CD4-positive, alpha-beta memory T cell (primary cell): ENCODE measurements at regions not wholly inside any gene's neighbourhood (a gene's known extent, or its start where the extent isn't known, plus 50 kb on each side); places are given as distances from the start of the nearest gene placed in this dataset.

ENCODE experiments used
- CTCF ChIA-PET: fragments of 350-600 bp; sonication (Branson Sonifier 250); formaldehyde crosslinking; loops from one replicate; lab custom pipeline; 2021; ENCODE audit warnings: inconsistent platforms; ENCODE audit not compliant: partially characterized antibody; lab: Charles Lee
- POLR2A ChIA-PET: fragments of 350-600 bp; sonication (Branson Sonifier 250); formaldehyde crosslinking; loops from one replicate; lab custom pipeline; 2021; ENCODE audit not compliant: partially characterized antibody; lab: Charles Lee
- DNase-seq, 5 donors: peaks; one replicate each; pipeline versions ENCODE4 v3.0.0 to v3.0.0-alpha.2; 2020 to 2022; ENCODE audit warnings: mixed read lengths in 1 of 5
- H3K27ac ChIP-seq: one replicate; pipeline ENCODE4 v1.7.0; 2013; ENCODE audit warnings: low read depth, low read length
- H3K27me3 ChIP-seq: 2 replicates; pipeline ENCODE4 v1.7.0; 2013; ENCODE audit warnings: mild to moderate bottlenecking, low read length, moderate library complexity; ENCODE audit not compliant: insufficient read depth
- H3K36me3 ChIP-seq: 2 replicates; pipeline ENCODE4 v1.7.0; 2013; ENCODE audit warnings: mild to moderate bottlenecking, low read length, moderate library complexity; ENCODE audit not compliant: insufficient read depth
- H3K4me1 ChIP-seq: 2 replicates; pipeline ENCODE4 v1.7.0; 2013; ENCODE audit warnings: mild to moderate bottlenecking, low read length, moderate library complexity; ENCODE audit not compliant: insufficient read depth
- H3K4me3 ChIP-seq, 2 donors: one replicate each; pipeline ENCODE4 v1.7.0; 2013; ENCODE audit warnings: low read length in 2 of 2, mild to moderate bottlenecking in 1 of 2
- H3K9me3 ChIP-seq, 2 donors: one replicate each; pipeline ENCODE4 v1.7.0; 2013; ENCODE audit warnings: low read length in 2 of 2, control low read depth in 1 of 2; ENCODE audit not compliant: control insufficient read depth in 1 of 2
- H3K27ac Mint-ChIP-seq, 7 donors: one replicate each; pipeline ENCODE4 v1.8.0; 2020 to 2021; ENCODE audit warnings: mixed read lengths in 7 of 7, mild to moderate bottlenecking in 6 of 7, inconsistent platforms in 3 of 7, moderate library complexity in 3 of 7
- H3K27me3 Mint-ChIP-seq, 2 donors: one replicate each; pipeline ENCODE4 v1.8.0; 2020 to 2021; ENCODE audit warnings: mixed read lengths in 2 of 2
- H3K36me3 Mint-ChIP-seq, 2 donors: one replicate each; pipeline ENCODE4 v1.8.0; 2020 to 2021; ENCODE audit warnings: mixed read lengths in 2 of 2, inconsistent platforms in 1 of 2, mild to moderate bottlenecking in 1 of 2
- H3K4me1 Mint-ChIP-seq, 4 donors: one replicate each; pipeline ENCODE4 v1.8.0; 2020 to 2021; ENCODE audit warnings: mixed read lengths in 4 of 4, mild to moderate bottlenecking in 1 of 4
- H3K4me3 Mint-ChIP-seq, 8 donors: one replicate each; pipeline ENCODE4 v1.8.0; 2020 to 2021; ENCODE audit warnings: mixed read lengths in 8 of 8, mild to moderate bottlenecking in 7 of 8, moderate library complexity in 6 of 8, inconsistent platforms in 3 of 8
- H3K9me3 Mint-ChIP-seq, 8 donors: one replicate each; pipeline ENCODE4 v1.8.0; 2020 to 2021; ENCODE audit warnings: mixed read lengths in 8 of 8, mild to moderate bottlenecking in 5 of 8, inconsistent platforms in 3 of 8, moderate library complexity in 1 of 8
- intact Hi-C: fragments of 100-400 bp; cut with micrococcal nuclease; formaldehyde crosslinking; loops from one replicate; pipeline ENCODE4 v1.15.1; 2023

DNA sequence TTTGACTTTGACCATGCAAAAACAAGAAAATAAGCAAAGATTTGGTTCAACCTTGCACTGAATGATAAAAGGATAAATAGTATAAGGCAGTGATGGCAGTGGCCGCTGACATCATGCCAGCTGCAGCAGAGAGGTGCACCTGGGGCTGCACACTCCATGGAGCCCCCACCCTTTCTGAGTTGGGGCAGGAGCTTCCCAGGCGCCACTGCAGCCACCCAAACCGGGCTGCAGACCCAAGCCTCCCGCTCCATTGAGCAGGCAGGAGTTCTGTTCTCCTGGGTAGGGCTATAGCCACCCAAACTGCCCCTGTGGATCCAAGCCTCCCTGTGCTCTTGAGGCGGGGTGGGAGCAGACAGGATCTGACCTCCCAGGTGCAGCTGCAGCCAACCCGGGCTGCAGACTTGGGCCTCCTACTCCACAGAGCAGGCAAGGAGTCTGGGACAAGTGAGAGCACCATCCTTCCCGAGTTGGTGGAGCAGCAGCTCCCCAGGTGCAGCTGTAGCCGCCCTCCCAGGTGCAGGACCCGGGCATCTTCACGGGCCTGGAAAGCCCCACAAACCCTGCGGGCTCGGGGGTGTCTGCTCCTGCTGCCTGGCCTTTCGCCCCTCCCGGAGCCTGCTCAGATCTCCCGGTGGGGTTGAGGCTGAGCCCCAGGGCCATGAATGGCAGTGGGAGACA lies 537.9 kb downstream of the TENT5A start:
- no peaks in the 10 kb centered on the region for H3K27me3 Mint-ChIP-seq
- DNase-seq: no peak
- ChIA-PET CTCF (no interaction called here), POLR2A (no interaction called here)
- intact Hi-C loops: no loop called here
- H3K36me3 ChIP-seq: no peaks in the 10 kb centered on the region
- H3K27ac Mint-ChIP-seq: no peak overlapping the region
- H3K36me3 Mint-ChIP-seq: no peaks in the 10 kb centered on the region
- H3K4me1 Mint-ChIP-seq: no peaks in the 10 kb centered on the region
- no peak overlapping the region for H3K27ac ChIP-seq
- H3K9me3 ChIP-seq: no peaks in the 10 kb centered on the region
- no peak overlapping the region for H3K4me3 ChIP-seq
- H3K4me1 ChIP-seq: no peaks in the 10 kb centered on the region
- H3K27me3 ChIP-seq: no peaks in the 10 kb centered on the region
- no peak overlapping the region for H3K4me3 Mint-ChIP-seq
- peaks cover 0 to 21% (median 11%) of the 10 kb centered on the region in 8 donors for H3K9me3 Mint-ChIP-seq

DNA sequence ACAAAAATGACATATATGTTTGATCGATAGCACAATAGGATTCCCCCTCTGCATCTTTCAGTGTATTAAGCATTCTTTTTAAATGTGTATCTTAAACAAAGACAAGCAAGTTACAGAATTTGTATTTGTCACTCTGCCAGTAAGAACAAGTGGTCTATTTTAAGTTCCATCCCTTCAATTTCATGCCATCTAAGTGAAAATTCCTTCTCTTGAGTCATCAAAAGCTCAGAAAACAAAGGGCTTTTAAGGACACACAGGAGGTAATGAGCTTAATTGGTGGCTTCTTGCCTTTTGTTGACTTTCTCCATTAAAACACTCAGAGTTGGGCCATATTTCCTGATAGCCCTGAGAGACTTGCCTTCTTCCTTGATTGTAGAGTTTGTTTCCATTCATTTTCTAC lies 547.8 kb downstream of the TENT5A start:
- ChIA-PET CTCF (no interaction called here), POLR2A (no interaction called here)
- Mint-ChIP-seq H3K36me3 (no peaks in the 10 kb centered on the region), H3K4me1 (no peaks in the 10 kb centered on the region), H3K27me3 (no peaks in the 10 kb centered on the region), H3K27ac (no peak overlapping the region), H3K4me3 (no peak overlapping the region), H3K9me3 (peaks cover 0 to 6% (median 3%) of the 10 kb centered on the region in 8 donors)
- H3K36me3 ChIP-seq: no peaks in the 10 kb centered on the region
- H3K9me3 ChIP-seq: no peaks in the 10 kb centered on the region
- DNase-seq: no peak
- no peak overlapping the region for H3K4me3 ChIP-seq
- H3K27me3 ChIP-seq: no peaks in the 10 kb centered on the region
- no peak overlapping the region for H3K27ac ChIP-seq
- intact Hi-C loops: no loop called here
- H3K4me1 ChIP-seq: no peaks in the 10 kb centered on the region

GRCh38 chr6:81194374-81194773 lies 558.1 kb downstream of the TENT5A start:
- Histone ChIP-seq H3K4me3 (no peak overlapping the region), H3K9me3 (no peaks in the 10 kb centered on the region), H3K36me3 (no peaks in the 10 kb centered on the region), H3K27ac (no peak overlapping the region), H3K4me1 (no peaks in the 10 kb centered on the region), H3K27me3 (no peaks in the 10 kb centered on the region)
- POLR2A ChIA-PET: no interaction called here
- H3K9me3 Mint-ChIP-seq: peaks cover 0 to 8% (median 3%) of the 10 kb centered on the region in 8 donors
- no peaks in the 10 kb centered on the region for H3K4me1 Mint-ChIP-seq
- H3K4me3 Mint-ChIP-seq: no peak overlapping the region
- H3K27me3 Mint-ChIP-seq: no peaks in the 10 kb centered on the region
- H3K27ac Mint-ChIP-seq: no peak overlapping the region
- CTCF ChIA-PET: no interaction called here
- no peak for DNase-seq
- no peaks in the 10 kb centered on the region for H3K36me3 Mint-ChIP-seq
- intact Hi-C loops: no loop called here

DNA sequence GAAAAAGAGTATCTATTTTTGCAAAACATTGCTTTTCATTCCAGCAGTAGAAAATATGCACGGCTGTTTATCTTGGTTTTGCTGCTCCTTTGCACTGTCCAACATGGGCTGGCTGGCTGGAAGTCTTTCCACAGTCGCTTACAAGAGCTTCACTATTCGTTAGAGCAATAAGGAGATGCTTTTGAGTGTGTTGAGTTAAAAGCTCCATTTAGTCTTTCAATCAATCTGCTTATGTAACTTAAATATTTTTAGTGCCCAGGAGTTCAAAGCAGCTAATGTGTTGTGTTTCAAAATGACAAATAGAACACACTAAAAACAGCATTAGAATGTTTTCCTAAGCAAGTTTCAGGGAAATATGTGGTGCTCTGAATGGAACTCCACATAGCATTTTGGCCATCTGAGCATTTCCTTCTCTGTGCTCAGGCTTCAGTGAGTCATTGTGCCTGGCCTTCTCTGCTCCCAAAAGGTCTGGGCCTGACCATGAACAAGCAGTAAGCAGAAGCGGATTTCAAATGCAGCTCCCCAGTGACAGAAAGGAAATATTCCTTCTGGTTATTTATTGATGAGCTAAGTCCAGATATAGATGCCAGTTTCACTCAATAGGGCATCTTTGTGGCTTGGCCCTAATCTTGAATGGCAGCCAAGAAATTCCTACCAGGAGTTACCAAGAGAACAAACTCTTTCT lies 580.3 kb downstream of the TENT5A start:
- Mint-ChIP-seq H3K4me3 (no peak overlapping the region), H3K4me1 (no peaks in the 10 kb centered on the region), H3K9me3 (peaks cover 0 to 1% (median 0%) of the 10 kb centered on the region in 8 donors), H3K27ac (no peak overlapping the region), H3K27me3 (no peaks in the 10 kb centered on the region), H3K36me3 (no peaks in the 10 kb centered on the region)
- DNase-seq: no peak
- intact Hi-C loops: no loop called here
- Histone ChIP-seq H3K9me3 (no peaks in the 10 kb centered on the region), H3K36me3 (no peaks in the 10 kb centered on the region), H3K27ac (no peak overlapping the region), H3K4me1 (no peaks in the 10 kb centered on the region), H3K4me3 (no peak overlapping the region), H3K27me3 (no peaks in the 10 kb centered on the region)
- CTCF ChIA-PET: no interaction called here
- POLR2A ChIA-PET: no interaction called here

- no peaks in the 10 kb centered on the region for H3K9me3 ChIP-seq
- POLR2A ChIA-PET: no interaction called here
- no peaks in the 10 kb centered on the region for H3K36me3 ChIP-seq
- DNase-seq: no peak
- intact Hi-C loops: no loop called here
- H3K27ac ChIP-seq: no peak overlapping the region
- H3K4me3 ChIP-seq: no peak overlapping the region
- CTCF ChIA-PET: no interaction called here
- Mint-ChIP-seq H3K4me3 (no peak overlapping the region), H3K36me3 (no peaks in the 10 kb centered on the region), H3K27ac (no peak overlapping the region), H3K27me3 (no peaks in the 10 kb centered on the region), H3K4me1 (no peaks in the 10 kb centered on the region), H3K9me3 (peaks cover 0 to 5% (median under 1%) of the 10 kb centered on the region in 8 donors)
- H3K27me3 ChIP-seq: no peaks in the 10 kb centered on the region
- H3K4me1 ChIP-seq: no peaks in the 10 kb centered on the region
Observed at GRCh38 chr6:81169166-81169565, 583.3 kb downstream of the TENT5A start.

GRCh38 chr6:81166770-81167169 lies 585.7 kb downstream of the TENT5A start:
- Mint-ChIP-seq H3K36me3 (no peaks in the 10 kb centered on the region), H3K27me3 (no peaks in the 10 kb centered on the region)
- CTCF ChIA-PET: no interaction called here

DNA sequence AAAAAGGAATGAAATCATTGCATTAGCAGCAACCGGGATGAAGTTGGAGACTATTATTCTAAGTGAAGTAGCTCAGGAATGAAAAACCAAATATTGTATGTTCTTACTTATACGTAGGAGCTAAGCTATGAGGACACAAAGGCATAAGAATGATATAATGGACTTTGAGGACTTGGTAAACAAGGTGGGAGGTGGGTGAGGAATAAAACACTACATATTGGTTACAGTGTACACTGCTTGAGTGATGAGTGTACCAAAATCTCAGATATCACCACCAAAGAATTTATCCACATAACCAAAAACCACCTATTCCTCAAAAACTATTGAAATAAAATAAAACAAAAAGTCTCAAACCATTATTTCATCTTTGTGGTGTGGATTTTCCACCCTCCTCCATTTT lies 593.5 kb downstream of the TENT5A start:
- Mint-ChIP-seq H3K9me3 (peaks cover 0 to 20% (median 5%) of the 10 kb centered on the region in 8 donors), H3K27me3 (no peaks in the 10 kb centered on the region), H3K4me1 (no peaks in the 10 kb centered on the region), H3K27ac (no peak overlapping the region), H3K4me3 (no peak overlapping the region), H3K36me3 (no peaks in the 10 kb centered on the region)
- ChIA-PET POLR2A (no interaction called here), CTCF (no interaction called here)
- H3K4me3 ChIP-seq: no peak overlapping the region
- no peak for DNase-seq
- no peak overlapping the region for H3K27ac ChIP-seq
- H3K9me3 ChIP-seq: no peaks in the 10 kb centered on the region
- no peaks in the 10 kb centered on the region for H3K36me3 ChIP-seq
- no peaks in the 10 kb centered on the region for H3K4me1 ChIP-seq
- intact Hi-C loops: no loop called here
- H3K27me3 ChIP-seq: no peaks in the 10 kb centered on the region

More at GRCh38 chr6:81166770-81167169, 585.7 kb downstream of the TENT5A start:
- no peaks in the 10 kb centered on the region for H3K9me3 ChIP-seq
- Mint-ChIP-seq H3K4me1 (no peaks in the 10 kb centered on the region), H3K27ac (no peak overlapping the region), H3K9me3 (peaks cover 0 to 5% (median 1%) of the 10 kb centered on the region in 8 donors), H3K4me3 (no peak overlapping the region)
- no peaks in the 10 kb centered on the region for H3K4me1 ChIP-seq
- POLR2A ChIA-PET: no interaction called here
- intact Hi-C loops: no loop called here
- no peak for DNase-seq
- H3K4me3 ChIP-seq: no peak overlapping the region
- no peaks in the 10 kb centered on the region for H3K36me3 ChIP-seq
- H3K27ac ChIP-seq: no peak overlapping the region
- H3K27me3 ChIP-seq: no peaks in the 10 kb centered on the region
